Fibroblast of upper back skin (primary cell): ENCODE measurements at regions not wholly inside any gene's neighbourhood (a gene's known extent, or its start where the extent isn't known, plus 50 kb on each side); places are given as distances from the start of the nearest gene placed in this dataset.
"Not testable (repeated sequence)": the region's sequence is repeated elsewhere in the genome, so short reads cannot be mapped to it uniquely, and the experiment has no call there.

ENCODE experiments used
- DNase-seq: peaks from one replicate; pipeline ENCODE4 v3.0.0-alpha.2; 2013

DNA sequence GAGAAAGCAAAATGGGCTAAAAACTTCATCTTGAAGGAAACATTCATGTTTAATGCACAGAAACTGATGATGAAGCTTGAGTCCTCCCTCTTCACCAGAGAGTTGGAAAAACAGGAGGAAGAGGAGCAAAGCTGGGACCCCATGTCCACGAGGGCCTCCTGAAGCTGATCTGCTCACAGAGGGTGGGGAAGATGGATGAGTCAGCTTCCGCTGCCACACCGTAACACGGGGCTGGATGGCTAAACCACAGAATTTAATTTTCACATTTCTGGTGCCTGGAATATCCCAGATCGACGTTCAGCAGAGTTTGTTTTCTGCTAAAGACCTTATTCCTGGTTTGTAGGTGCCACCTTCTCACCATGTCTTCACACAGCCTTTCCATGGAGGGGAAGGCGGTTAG is 634.4 kb downstream of the RPIA start:
- DNase-seq, result not testable (repeated sequence)

DNA sequence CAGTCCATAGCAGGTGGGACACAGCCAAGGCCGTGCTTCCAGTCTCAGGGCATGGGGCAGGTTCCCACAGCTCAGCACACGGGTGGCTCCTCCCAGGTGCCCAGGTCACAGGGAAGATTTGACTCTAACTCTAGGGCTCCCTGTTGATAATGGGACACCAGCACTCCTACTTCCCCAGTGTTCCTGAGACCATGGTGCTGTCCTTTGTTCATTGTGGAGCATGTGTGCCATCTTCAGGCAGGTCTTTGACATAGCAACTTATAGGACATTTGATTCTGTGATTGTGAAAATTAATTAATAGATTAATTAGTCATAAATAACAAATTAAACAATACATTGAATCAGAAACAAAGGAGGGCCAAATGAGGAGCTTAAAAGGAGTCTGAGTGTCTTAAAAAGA is 635.0 kb downstream of the RPIA start:
- DNase-seq, result not testable (repeated sequence)

DNA sequence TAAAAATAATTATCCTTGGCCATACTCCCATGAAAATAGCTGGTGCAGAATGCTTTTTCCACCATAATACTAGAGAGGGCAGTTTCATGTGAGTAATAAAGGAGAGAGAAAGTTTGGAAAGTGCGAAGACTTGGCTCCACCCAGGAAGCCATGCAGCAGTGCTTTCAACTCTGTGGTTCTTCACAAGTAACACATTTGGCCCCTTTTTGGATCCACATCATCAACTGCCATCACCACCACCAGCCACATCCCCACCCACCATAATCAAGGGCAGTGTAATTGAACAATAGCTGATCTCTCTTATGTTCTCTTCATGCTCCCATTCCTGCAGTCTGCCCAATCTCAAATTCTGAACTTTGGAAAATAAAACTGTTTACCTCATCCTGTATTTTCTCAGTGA is 637.3 kb downstream of the RPIA start:
- DNase-seq, result not testable (repeated sequence)
